NCI-H82 treated with DMSO at 0.1 percent for 48 hours (cell line): ENCODE measurements at regions not wholly inside any gene's neighbourhood (a gene's known extent, or its start where the extent isn't known, plus 50 kb on each side); places are given as distances from the start of the nearest gene placed in this dataset.
"Not testable (repeated sequence)": the region's sequence is repeated elsewhere in the genome, so short reads cannot be mapped to it uniquely, and the experiment has no call there.

Experiments used
- DNase-seq: peaks from one replicate; lab custom pipeline; 2025; ENCODE audit not compliant: unreplicated experiment; lab: John Stamatoyannopoulos, UW

GRCh38 chr1:108314815-108315214 lies 70.9 kb upstream of the NBPF4 start:
- DNase-seq: no peak

GRCh38 chr1:108316545-108316944 lies 72.7 kb upstream of the NBPF4 start:
- DNase-seq: no peak

GRCh38 chr1:108320849-108321248 lies 77.0 kb upstream of the NBPF4 start:
- DNase-seq: no peak

- DNase-seq: not testable (repeated sequence)
Observed at GRCh38 chr1:108325338-108325737, 81.5 kb upstream of the NBPF4 start.

GRCh38 chr1:108327534-108328466 lies 83.9 kb upstream of the NBPF4 start:
- DNase-seq: no peak

- DNase-seq: no peak
Observed at GRCh38 chr1:108345776-108346531, 102.1 kb upstream of the NBPF4 start.

- DNase-seq: peak; percentile 51
Observed at GRCh38 chr1:108357802-108358201, 92.3 kb upstream of the NBPF6 start.

- DNase-seq: not testable (repeated sequence)
Observed at GRCh38 chr1:108380059-108380832, 69.9 kb upstream of the NBPF6 start.
